ENCODE measurements at regions not wholly inside any gene's neighbourhood (a gene's known extent, or its start where the extent isn't known, plus 50 kb on each side); places are given as distances from the start of the nearest gene placed in this dataset.

DNA sequence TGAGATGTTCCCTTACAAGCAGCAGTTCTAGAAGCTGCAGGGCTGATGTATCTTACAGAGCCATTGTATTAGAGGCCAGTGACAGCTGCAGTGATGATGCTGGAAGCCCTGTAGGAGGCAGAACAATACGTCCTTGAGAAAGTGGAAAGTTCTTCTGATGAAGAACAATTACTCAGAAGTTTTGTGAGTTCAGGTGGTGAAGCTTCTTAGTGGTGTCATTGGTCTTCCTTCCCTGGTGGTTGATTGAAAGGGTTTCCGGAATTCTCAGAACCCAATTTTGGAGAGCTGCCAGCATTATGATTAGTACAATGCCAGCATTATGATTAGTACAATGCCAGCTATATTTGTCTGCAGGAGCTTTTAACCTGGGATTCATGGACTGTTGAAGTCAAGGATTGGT is 356.4 kb downstream of the MFSD1 start:
- TF ChIP-seq EZH2phosphoT487 (IDR thresholded peaks at IDR 0.05; ENCODE audit: low read length) = no peak
- TF ChIP-seq EZH2 (optimal IDR thresholded peaks at IDR 0.05; ENCODE audit: low read depth, low read length) = no peak
- TF ChIP-seq, protein P1, sequence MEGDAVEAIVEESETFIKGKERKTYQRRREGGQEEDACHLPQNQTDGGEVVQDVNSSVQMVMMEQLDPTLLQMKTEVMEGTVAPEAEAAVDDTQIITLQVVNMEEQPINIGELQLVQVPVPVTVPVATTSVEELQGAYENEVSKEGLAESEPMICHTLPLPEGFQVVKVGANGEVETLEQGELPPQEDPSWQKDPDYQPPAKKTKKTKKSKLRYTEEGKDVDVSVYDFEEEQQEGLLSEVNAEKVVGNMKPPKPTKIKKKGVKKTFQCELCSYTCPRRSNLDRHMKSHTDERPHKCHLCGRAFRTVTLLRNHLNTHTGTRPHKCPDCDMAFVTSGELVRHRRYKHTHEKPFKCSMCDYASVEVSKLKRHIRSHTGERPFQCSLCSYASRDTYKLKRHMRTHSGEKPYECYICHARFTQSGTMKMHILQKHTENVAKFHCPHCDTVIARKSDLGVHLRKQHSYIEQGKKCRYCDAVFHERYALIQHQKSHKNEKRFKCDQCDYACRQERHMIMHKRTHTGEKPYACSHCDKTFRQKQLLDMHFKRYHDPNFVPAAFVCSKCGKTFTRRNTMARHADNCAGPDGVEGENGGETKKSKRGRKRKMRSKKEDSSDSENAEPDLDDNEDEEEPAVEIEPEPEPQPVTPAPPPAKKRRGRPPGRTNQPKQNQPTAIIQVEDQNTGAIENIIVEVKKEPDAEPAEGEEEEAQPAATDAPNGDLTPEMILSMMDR (IDR thresholded peaks at IDR 0.05; ENCODE audit: low read length) = peak; percentile 54
- Histone ChIP-seq H3K4me1 (ENCODE audit: low read length) (no peaks in the 10 kb centered on the region), H3F3A (ENCODE audit: insufficient read depth, low read length) (no peaks in the 10 kb centered on the region), H3K36me3 (replicated peaks; ENCODE audit: insufficient read depth, low read length) (no peaks in the 10 kb centered on the region), H2AFZ (ENCODE audit: low read length) (no peak overlapping the region), H3K9me2 (replicated peaks; ENCODE audit: insufficient read depth, low read length) (no peaks in the 10 kb centered on the region), H3K4me2 (ENCODE audit: low read depth, low read length) (no peak overlapping the region), H4K20me1 (ENCODE audit: insufficient read depth, low read length) (no peaks in the 10 kb centered on the region), H3K79me2 (ENCODE audit: low read length) (no peaks in the 10 kb centered on the region), H3K27ac (ENCODE audit: low read length) (no peak overlapping the region), H3K9me3 (replicated peaks; ENCODE audit: insufficient read depth, low read length) (no peaks in the 10 kb centered on the region), H3K27me3 (replicated peaks; ENCODE audit: insufficient read depth, low read length) (no peaks in the 10 kb centered on the region), H3K4me3 (ENCODE audit: low read length) (no peak overlapping the region), H3K9ac (ENCODE audit: low read length) (no peak overlapping the region)
- peak; percentile 66 for DNase-seq

DNA sequence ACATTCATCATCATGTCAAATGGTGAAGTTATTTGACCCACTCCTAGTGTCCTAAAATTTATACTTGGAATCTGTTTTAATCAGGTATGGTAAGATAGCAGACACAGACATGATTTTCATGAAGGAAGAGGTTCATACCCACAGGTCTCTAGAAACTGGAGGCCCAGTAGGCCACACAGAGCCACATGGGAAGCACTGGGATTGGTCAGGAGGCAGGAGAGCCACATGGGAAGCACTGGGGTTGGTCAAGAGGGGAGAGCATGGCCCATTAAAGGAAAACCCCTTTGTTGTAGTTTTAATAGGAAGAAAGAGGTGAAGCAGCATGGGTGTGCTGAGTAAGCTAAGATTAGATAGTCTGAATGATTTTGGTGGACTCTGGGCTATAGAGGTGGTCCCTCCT is 356.9 kb downstream of the MFSD1 start:
- H3K27me3 ChIP-seq (replicated peaks; ENCODE audit: insufficient read depth, low read length) = no peaks in the 10 kb centered on the region
- H2AFZ ChIP-seq (ENCODE audit: low read length) = no peak overlapping the region
- H3K27ac ChIP-seq (ENCODE audit: low read length) = no peak overlapping the region
- H4K20me1 ChIP-seq (ENCODE audit: insufficient read depth, low read length) = no peaks in the 10 kb centered on the region
- no peak overlapping the region for H3K9ac ChIP-seq (ENCODE audit: low read length)
- no peak for TF ChIP-seq EZH2phosphoT487 (IDR thresholded peaks at IDR 0.05; ENCODE audit: low read length)
- TF ChIP-seq, protein P1 (IDR thresholded peaks at IDR 0.05; ENCODE audit: low read length) = no peak
- TF ChIP-seq EZH2 (optimal IDR thresholded peaks at IDR 0.05; ENCODE audit: low read depth, low read length) = no peak
- H3K9me2 ChIP-seq (replicated peaks; ENCODE audit: insufficient read depth, low read length) = no peaks in the 10 kb centered on the region
- no peaks in the 10 kb centered on the region for H3K9me3 ChIP-seq (replicated peaks; ENCODE audit: insufficient read depth, low read length)
- H3K4me3 ChIP-seq (ENCODE audit: low read length) = no peak overlapping the region
- H3K79me2 ChIP-seq (ENCODE audit: low read length) = no peaks in the 10 kb centered on the region
- H3K4me1 ChIP-seq (ENCODE audit: low read length) = 0 out of 2 replicates have a peak, but pooled peaks cover 2% of the 10 kb centered on the region
- no peaks in the 10 kb centered on the region for H3K36me3 ChIP-seq (replicated peaks; ENCODE audit: insufficient read depth, low read length)
- no peaks in the 10 kb centered on the region for H3F3A ChIP-seq (ENCODE audit: insufficient read depth, low read length)
- no peak for DNase-seq
- H3K4me2 ChIP-seq (ENCODE audit: low read depth, low read length) = no peak overlapping the region

DNA sequence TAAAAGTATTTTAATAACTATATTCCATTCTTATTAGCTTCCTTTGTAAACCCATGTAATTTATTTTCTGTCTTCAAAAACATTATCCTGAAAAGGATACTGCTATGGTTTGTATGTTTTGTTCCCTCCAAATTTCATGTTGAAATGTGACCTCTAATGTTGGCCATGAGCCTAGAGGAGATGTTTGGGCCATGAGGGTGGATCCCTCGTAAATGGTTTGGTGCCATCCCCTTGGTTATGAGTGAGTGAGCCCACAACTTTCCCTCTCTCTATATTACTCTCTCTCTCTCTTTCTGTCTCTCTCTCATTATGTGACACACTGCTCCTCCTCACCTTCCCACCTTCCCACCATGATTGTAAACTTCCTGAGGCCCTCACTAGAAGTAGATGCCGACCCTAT is 357.7 kb downstream of the MFSD1 start:
- Histone ChIP-seq H3K27ac (ENCODE audit: low read length) (no peak overlapping the region), H3F3A (ENCODE audit: insufficient read depth, low read length) (no peaks in the 10 kb centered on the region)

More for the DNA sequence above, 357.7 kb downstream of the MFSD1 start:
- no peak overlapping the region for H3K4me3 ChIP-seq (ENCODE audit: low read length)
- H3K27me3 ChIP-seq (replicated peaks; ENCODE audit: insufficient read depth, low read length) = no peaks in the 10 kb centered on the region
- H3K79me2 ChIP-seq (ENCODE audit: low read length) = no peaks in the 10 kb centered on the region
- no peak for DNase-seq
- no peak overlapping the region for H3K4me2 ChIP-seq (ENCODE audit: low read depth, low read length)
- no peaks in the 10 kb centered on the region for H4K20me1 ChIP-seq (ENCODE audit: insufficient read depth, low read length)
- H3K9me3 ChIP-seq (replicated peaks; ENCODE audit: insufficient read depth, low read length) = no peaks in the 10 kb centered on the region
- TF ChIP-seq EZH2 (optimal IDR thresholded peaks at IDR 0.05; ENCODE audit: low read depth, low read length) = no peak
- TF ChIP-seq, protein P1 (IDR thresholded peaks at IDR 0.05; ENCODE audit: low read length) = no peak
- TF ChIP-seq EZH2phosphoT487 (IDR thresholded peaks at IDR 0.05; ENCODE audit: low read length) = no peak
- H3K36me3 ChIP-seq (replicated peaks; ENCODE audit: insufficient read depth, low read length) = no peaks in the 10 kb centered on the region
- H3K4me1 ChIP-seq (ENCODE audit: low read length) = 0 out of 2 replicates have a peak, but pooled peaks cover 3% of the 10 kb centered on the region
- no peak overlapping the region for H3K9ac ChIP-seq (ENCODE audit: low read length)
- no peaks in the 10 kb centered on the region for H3K9me2 ChIP-seq (replicated peaks; ENCODE audit: insufficient read depth, low read length)
- no peak overlapping the region for H2AFZ ChIP-seq (ENCODE audit: low read length)

All from MM.1S (cell line).